ENCODE measurements at regions not wholly inside any gene's neighbourhood (a gene's known extent, or its start where the extent isn't known, plus 50 kb on each side); places are given as distances from the start of the nearest gene placed in this dataset.

GRCh38 chr1:173341971-173342370 lies 134.8 kb upstream of the TNFSF4 start:
- TF ChIP-seq ZBTB7A (IDR thresholded peaks at IDR 0.05; ENCODE audit: low read depth) (no peak), USF1 (IDR thresholded peaks at IDR 0.05) (no peak), NFIC (IDR thresholded peaks at IDR 0.05) (no peak), YY1 (IDR thresholded peaks at IDR 0.05; ENCODE audit: low read depth) (no peak), TCF12 (IDR thresholded peaks at IDR 0.05; ENCODE audit: low read depth) (no peak), TEAD4 (IDR thresholded peaks at IDR 0.05) (no peak), RAD21 (IDR thresholded peaks at IDR 0.05; ENCODE audit: low read depth) (no peak), EP300 (IDR thresholded peaks at IDR 0.05; ENCODE audit: borderline replicate concordance) (no peak), MAX (IDR thresholded peaks at IDR 0.05) (no peak), TAF1 (IDR thresholded peaks at IDR 0.05; ENCODE audit: low read depth) (no peak), REST (IDR thresholded peaks at IDR 0.05; ENCODE audit: low read depth) (no peak), FOXM1 (IDR thresholded peaks at IDR 0.05; ENCODE audit: borderline replicate concordance, low read depth) (no peak)

GRCh38 chr1:173342736-173343135 lies 134.4 kb upstream of the PRDX6 start:
- TF ChIP-seq EGR1 (IDR thresholded peaks at IDR 0.05) (no peak), NFIC (IDR thresholded peaks at IDR 0.05) (no peak), ZBTB7A (IDR thresholded peaks at IDR 0.05; ENCODE audit: low read depth) (no peak), CEBPB (IDR thresholded peaks at IDR 0.05) (no peak), MAX (IDR thresholded peaks at IDR 0.05) (no peak), EP300 (IDR thresholded peaks at IDR 0.05; ENCODE audit: borderline replicate concordance) (no peak), TEAD4 (IDR thresholded peaks at IDR 0.05) (no peak), TCF12 (IDR thresholded peaks at IDR 0.05; ENCODE audit: low read depth) (no peak), FOXM1 (IDR thresholded peaks at IDR 0.05; ENCODE audit: borderline replicate concordance, low read depth) (no peak), RAD21 (IDR thresholded peaks at IDR 0.05; ENCODE audit: low read depth) (no peak), USF1 (IDR thresholded peaks at IDR 0.05) (no peak)

GRCh38 chr1:173344034-173344743 lies 132.9 kb upstream of the PRDX6 start:
- TF ChIP-seq MAX (IDR thresholded peaks at IDR 0.05) (no peak), EGR1 (IDR thresholded peaks at IDR 0.05) (no peak), EP300 (IDR thresholded peaks at IDR 0.05; ENCODE audit: borderline replicate concordance) (no peak), USF1 (IDR thresholded peaks at IDR 0.05) (no peak), NFIC (IDR thresholded peaks at IDR 0.05) (no peak), TCF12 (IDR thresholded peaks at IDR 0.05; ENCODE audit: low read depth) (no peak), TEAD4 (IDR thresholded peaks at IDR 0.05) (no peak), ZBTB7A (IDR thresholded peaks at IDR 0.05; ENCODE audit: low read depth) (no peak), YY1 (IDR thresholded peaks at IDR 0.05; ENCODE audit: low read depth) (no peak), REST (IDR thresholded peaks at IDR 0.05; ENCODE audit: low read depth) (no peak), FOXM1 (IDR thresholded peaks at IDR 0.05; ENCODE audit: borderline replicate concordance, low read depth) (no peak), RAD21 (IDR thresholded peaks at IDR 0.05; ENCODE audit: low read depth) (no peak), CEBPB (IDR thresholded peaks at IDR 0.05) (no peak), CREB1 (IDR thresholded peaks at IDR 0.05; ENCODE audit: low read depth) (no peak), TAF1 (IDR thresholded peaks at IDR 0.05; ENCODE audit: low read depth) (no peak)

- TF ChIP-seq YY1 (IDR thresholded peaks at IDR 0.05; ENCODE audit: low read depth) (no peak), EGR1 (IDR thresholded peaks at IDR 0.05) (no peak), CREB1 (IDR thresholded peaks at IDR 0.05; ENCODE audit: low read depth) (no peak), ZBTB7A (IDR thresholded peaks at IDR 0.05; ENCODE audit: low read depth) (no peak), USF1 (IDR thresholded peaks at IDR 0.05) (no peak), TAF1 (IDR thresholded peaks at IDR 0.05; ENCODE audit: low read depth) (no peak), NFIC (IDR thresholded peaks at IDR 0.05) (no peak), EP300 (IDR thresholded peaks at IDR 0.05; ENCODE audit: borderline replicate concordance) (no peak), CEBPB (IDR thresholded peaks at IDR 0.05) (no peak), RAD21 (IDR thresholded peaks at IDR 0.05; ENCODE audit: low read depth) (no peak), TEAD4 (IDR thresholded peaks at IDR 0.05) (no peak), FOXM1 (IDR thresholded peaks at IDR 0.05; ENCODE audit: borderline replicate concordance, low read depth) (no peak), TCF12 (IDR thresholded peaks at IDR 0.05; ENCODE audit: low read depth) (no peak)
Measured at GRCh38 chr1:173347282-173347818, 129.8 kb upstream of the PRDX6 start.

All from Ishikawa (cell line).